Activated CD8-positive, alpha-beta T cell treated with anti-CD3 and anti-CD28 coated beads, Interleukin-2, amount 10 ng/mL, durations not matched to agents 7 days and 5 days (primary cell): ENCODE measurements at regions not wholly inside any gene's neighbourhood (a gene's known extent, or its start where the extent isn't known, plus 50 kb on each side); places are given as distances from the start of the nearest gene placed in this dataset.

Source experiments
- ATAC-seq: fragments of 150-1000 bp; cut with Tn5 transposase; one replicate; pipeline ENCODE4 v1.10.0; 2021; ENCODE audit warnings: moderate library complexity
- CTCF ChIA-PET: fragments of 350-600 bp; sonication (Branson Sonifier 250); formaldehyde crosslinking; loops from one replicate; lab custom pipeline; 2021; ENCODE audit warnings: antibody characterized with exemption; lab: Charles Lee
- POLR2A ChIA-PET: fragments of 350-600 bp; sonication (Branson Sonifier 250); formaldehyde crosslinking; loops from one replicate; lab custom pipeline; 2021; ENCODE audit warnings: antibody characterized with exemption; lab: Charles Lee
- DNase-seq: peaks from one replicate; pipeline ENCODE4 v3.0.0-alpha.2; 2020
- H3K27ac Mint-ChIP-seq: one replicate; pipeline ENCODE4 v1.8.0; 2021; ENCODE audit warnings: mild to moderate bottlenecking, mixed read lengths
- H3K27me3 Mint-ChIP-seq: one replicate; pipeline ENCODE4 v1.8.0; 2021; ENCODE audit warnings: low read depth, mixed read lengths
- H3K36me3 Mint-ChIP-seq: one replicate; pipeline ENCODE4 v1.8.0; 2021; ENCODE audit warnings: low read depth, mixed read lengths
- H3K4me1 Mint-ChIP-seq: one replicate; pipeline ENCODE4 v1.8.0; 2021; ENCODE audit warnings: low read depth, mixed read lengths
- H3K4me3 Mint-ChIP-seq: one replicate; pipeline ENCODE4 v1.8.0; 2021; ENCODE audit warnings: mild to moderate bottlenecking, mixed read lengths
- H3K9me3 Mint-ChIP-seq: one replicate; pipeline ENCODE4 v1.8.0; 2022; ENCODE audit warnings: mixed read lengths; ENCODE audit not compliant: insufficient read depth

DNA sequence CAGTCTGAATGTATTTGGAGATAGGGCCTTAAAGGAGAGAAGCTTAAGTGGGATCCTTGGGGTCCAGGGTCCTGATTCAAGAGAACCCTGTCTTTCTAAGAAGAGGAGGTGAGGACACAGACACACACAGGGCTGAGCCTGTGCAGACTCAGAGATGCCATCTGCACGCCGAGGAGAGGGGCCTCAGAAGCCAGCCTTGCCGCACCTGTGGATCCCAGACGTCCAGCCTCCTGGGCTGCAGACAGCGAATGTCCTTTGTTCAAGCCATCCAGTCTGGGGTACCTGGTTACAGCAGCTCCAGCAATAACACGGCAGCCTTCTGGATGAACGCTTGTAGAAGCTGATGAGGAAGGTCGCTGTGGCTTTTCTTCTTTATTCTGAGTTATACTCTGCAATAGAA lies 1086.1 kb downstream of the BRD1 start:
- POLR2A ChIA-PET: no interaction called here
- Mint-ChIP-seq H3K4me3 (no peak overlapping the region), H3K36me3 (no peaks in the 10 kb centered on the region), H3K4me1 (no peaks in the 10 kb centered on the region), H3K27ac (no peak overlapping the region), H3K27me3 (no peaks in the 10 kb centered on the region), H3K9me3 (no peaks in the 10 kb centered on the region)
- DNase-seq: no peak
- CTCF ChIA-PET: no interaction called here
- ATAC-seq: no peak

DNA sequence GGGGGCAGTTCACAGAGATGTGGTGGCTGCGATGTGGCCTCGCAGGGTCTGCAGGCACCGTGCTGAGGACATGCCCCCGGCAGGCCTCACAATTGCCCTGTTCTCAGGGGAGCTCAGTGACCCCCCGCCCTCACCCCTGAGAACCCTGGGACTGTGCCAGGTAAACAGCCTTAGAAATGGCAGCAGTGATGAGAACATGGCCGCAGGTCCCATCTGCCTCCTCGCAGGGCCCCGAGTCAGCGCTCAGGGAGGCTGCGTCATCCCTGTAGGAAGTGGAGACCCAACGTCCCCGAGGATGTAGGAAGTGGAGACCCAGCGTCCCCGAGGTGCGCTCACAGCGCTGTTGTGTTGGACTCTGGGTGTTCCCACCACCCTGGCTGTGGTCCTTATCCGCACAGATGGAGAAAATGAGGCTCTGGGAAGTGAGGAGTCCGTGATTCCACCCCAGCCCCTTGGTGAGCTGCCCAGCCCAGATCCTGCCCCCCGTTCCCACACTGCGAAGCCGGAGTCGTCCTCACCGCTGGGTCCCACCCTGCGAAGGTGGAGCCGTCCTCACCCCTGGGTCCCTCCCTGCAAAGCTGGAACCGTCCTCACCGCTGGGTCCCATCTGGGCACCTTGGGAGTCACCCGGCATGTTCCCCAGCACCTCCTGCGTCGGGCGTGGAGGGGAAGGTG lies 1086.8 kb downstream of the BRD1 start:
- Mint-ChIP-seq H3K4me1 (no peaks in the 10 kb centered on the region), H3K27me3 (no peaks in the 10 kb centered on the region), H3K9me3 (no peaks in the 10 kb centered on the region), H3K36me3 (no peaks in the 10 kb centered on the region), H3K27ac (no peak overlapping the region), H3K4me3 (no peak overlapping the region)
- DNase-seq (no peak), ATAC-seq (no peak)
- ChIA-PET POLR2A (no interaction called here), CTCF (no interaction called here)

- ChIA-PET CTCF (no interaction called here), POLR2A (no interaction called here)
- ATAC-seq (no peak), DNase-seq (no peak)
- no peaks in the 10 kb centered on the region for H3K27me3 Mint-ChIP-seq
- no peaks in the 10 kb centered on the region for H3K4me1 Mint-ChIP-seq
- no peak overlapping the region for H3K27ac Mint-ChIP-seq
- H3K4me3 Mint-ChIP-seq: no peak overlapping the region
- H3K36me3 Mint-ChIP-seq: no peaks in the 10 kb centered on the region
- no peaks in the 10 kb centered on the region for H3K9me3 Mint-ChIP-seq
These were observed 1087.5 kb downstream of the BRD1 start for GRCh38 chr22:48740086-48740730.

- Mint-ChIP-seq H3K27me3 (no peaks in the 10 kb centered on the region), H3K9me3 (no peaks in the 10 kb centered on the region), H3K36me3 (no peaks in the 10 kb centered on the region), H3K4me3 (no peak overlapping the region), H3K4me1 (no peaks in the 10 kb centered on the region), H3K27ac (no peak overlapping the region)
- CTCF ChIA-PET: no interaction called here
- POLR2A ChIA-PET: no interaction called here
- DNase-seq (no peak), ATAC-seq (no peak)
These were observed 1088.2 kb downstream of the BRD1 start for GRCh38 chr22:48739348-48740085.

- H3K36me3 Mint-ChIP-seq: no peaks in the 10 kb centered on the region
- DNase-seq (no peak), ATAC-seq (no peak)
- H3K27ac Mint-ChIP-seq: no peak overlapping the region
- no peaks in the 10 kb centered on the region for H3K9me3 Mint-ChIP-seq
- POLR2A ChIA-PET: no interaction called here
- H3K27me3 Mint-ChIP-seq: no peaks in the 10 kb centered on the region
- CTCF ChIA-PET: no interaction called here
- no peaks in the 10 kb centered on the region for H3K4me1 Mint-ChIP-seq
- H3K4me3 Mint-ChIP-seq: no peak overlapping the region
These were observed 1089.3 kb downstream of the BRD1 start for GRCh38 chr22:48738204-48738980.

DNA sequence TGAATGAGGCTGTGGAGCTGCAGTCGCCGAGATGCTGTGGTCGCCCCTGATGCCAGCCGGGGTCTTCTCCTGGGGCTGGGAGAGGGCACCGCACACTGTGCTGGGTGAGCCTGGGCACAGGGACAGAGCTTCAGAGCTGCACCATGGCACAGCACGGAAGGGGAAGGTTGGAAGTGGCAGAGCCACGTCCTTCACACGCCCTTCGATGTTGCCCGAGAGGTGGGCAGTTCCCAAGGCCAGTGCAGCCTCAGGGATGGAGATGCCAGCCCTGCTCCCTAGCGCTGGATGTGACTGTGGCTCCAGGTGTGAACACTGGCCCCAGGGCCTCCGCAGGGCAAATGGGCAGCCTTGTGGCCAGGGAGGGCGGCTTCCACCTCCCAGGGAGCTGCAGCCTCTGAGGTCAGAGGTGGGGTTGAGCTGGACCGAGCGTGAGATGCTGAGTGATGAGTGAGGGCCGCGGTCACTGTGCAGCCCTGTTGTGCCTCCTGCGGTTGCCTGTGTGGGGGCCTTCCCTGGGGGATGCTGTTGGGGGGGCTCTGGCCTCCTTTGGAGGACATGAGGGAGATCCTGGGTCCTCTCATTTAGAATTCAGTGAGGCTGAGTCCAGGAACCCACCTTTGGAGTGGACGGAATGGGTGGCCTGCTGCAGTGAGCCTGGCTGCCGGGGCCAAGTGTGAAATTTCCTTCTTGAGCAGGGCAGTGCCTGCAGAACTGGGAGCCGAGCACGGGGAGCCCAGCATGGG lies 1090.0 kb downstream of the BRD1 start:
- ChIA-PET POLR2A (no interaction called here), CTCF (no interaction called here)
- no peaks in the 10 kb centered on the region for H3K9me3 Mint-ChIP-seq
- no peaks in the 10 kb centered on the region for H3K36me3 Mint-ChIP-seq
- H3K27ac Mint-ChIP-seq: no peak overlapping the region
- no peaks in the 10 kb centered on the region for H3K4me1 Mint-ChIP-seq
- ATAC-seq (no peak), DNase-seq (no peak)
- H3K27me3 Mint-ChIP-seq: no peaks in the 10 kb centered on the region
- H3K4me3 Mint-ChIP-seq: no peak overlapping the region

DNA sequence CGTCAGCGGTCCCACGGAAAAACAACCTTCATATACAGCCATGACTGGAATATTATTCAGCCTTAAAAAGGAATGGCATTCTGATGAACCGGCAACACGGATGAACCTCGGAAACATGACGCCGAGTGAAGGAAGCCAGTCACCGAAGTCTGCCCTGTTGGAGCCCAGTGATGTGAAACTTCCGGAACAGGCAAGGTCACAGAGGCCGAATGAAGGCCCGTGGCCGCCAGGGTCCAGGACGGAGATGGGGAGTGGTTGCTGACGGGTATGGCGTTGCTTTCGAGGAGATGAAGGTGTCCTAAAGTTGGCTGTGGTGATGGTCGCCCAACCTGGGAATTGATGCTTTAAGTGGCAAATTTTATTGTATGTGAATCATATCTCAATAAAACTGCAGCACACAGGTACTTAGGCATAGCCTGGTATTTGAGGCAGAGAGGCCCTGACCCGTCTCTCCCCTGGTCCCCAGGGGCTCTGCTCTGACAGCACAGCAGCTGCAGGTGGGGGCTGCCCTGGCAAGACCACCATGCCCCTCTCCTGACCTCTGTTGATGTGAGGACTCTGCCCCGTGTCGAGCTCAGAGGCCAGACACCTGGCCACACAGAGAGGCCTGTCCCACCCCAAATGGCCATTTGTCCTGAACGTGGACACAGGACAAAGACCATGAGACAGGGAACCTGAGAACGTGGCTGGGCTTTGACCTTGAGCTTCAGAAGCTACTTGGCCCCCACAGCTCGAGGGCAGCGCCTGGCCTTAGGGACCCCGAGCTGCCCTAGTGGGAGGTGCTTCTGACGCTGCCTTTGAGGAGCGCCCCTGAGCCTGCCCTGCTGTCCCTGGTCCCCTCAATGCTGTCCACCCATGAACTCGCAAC lies 1090.8 kb downstream of the BRD1 start:
- H3K27me3 Mint-ChIP-seq: no peaks in the 10 kb centered on the region
- POLR2A ChIA-PET: no interaction called here
- no peaks in the 10 kb centered on the region for H3K9me3 Mint-ChIP-seq
- no peak overlapping the region for H3K4me3 Mint-ChIP-seq
- H3K36me3 Mint-ChIP-seq: no peaks in the 10 kb centered on the region
- CTCF ChIA-PET: no interaction called here
- H3K27ac Mint-ChIP-seq: no peak overlapping the region
- ATAC-seq: no peak
- DNase-seq: no peak
- no peaks in the 10 kb centered on the region for H3K4me1 Mint-ChIP-seq

GRCh38 chr22:48734961-48735360 lies 1092.7 kb downstream of the BRD1 start:
- Mint-ChIP-seq H3K4me3 (no peak overlapping the region), H3K4me1 (no peaks in the 10 kb centered on the region), H3K9me3 (no peaks in the 10 kb centered on the region), H3K27ac (no peak overlapping the region), H3K36me3 (no peaks in the 10 kb centered on the region), H3K27me3 (no peaks in the 10 kb centered on the region)
- POLR2A ChIA-PET: no interaction called here
- DNase-seq (no peak), ATAC-seq (no peak)
- CTCF ChIA-PET: no interaction called here

GRCh38 chr22:48734359-48734758 lies 1093.3 kb downstream of the BRD1 start:
- Mint-ChIP-seq H3K9me3 (no peaks in the 10 kb centered on the region), H3K4me3 (no peak overlapping the region), H3K36me3 (no peaks in the 10 kb centered on the region), H3K4me1 (no peaks in the 10 kb centered on the region), H3K27ac (no peak overlapping the region), H3K27me3 (no peaks in the 10 kb centered on the region)
- ATAC-seq (no peak), DNase-seq (no peak)
- ChIA-PET POLR2A (no interaction called here), CTCF (no interaction called here)

DNA sequence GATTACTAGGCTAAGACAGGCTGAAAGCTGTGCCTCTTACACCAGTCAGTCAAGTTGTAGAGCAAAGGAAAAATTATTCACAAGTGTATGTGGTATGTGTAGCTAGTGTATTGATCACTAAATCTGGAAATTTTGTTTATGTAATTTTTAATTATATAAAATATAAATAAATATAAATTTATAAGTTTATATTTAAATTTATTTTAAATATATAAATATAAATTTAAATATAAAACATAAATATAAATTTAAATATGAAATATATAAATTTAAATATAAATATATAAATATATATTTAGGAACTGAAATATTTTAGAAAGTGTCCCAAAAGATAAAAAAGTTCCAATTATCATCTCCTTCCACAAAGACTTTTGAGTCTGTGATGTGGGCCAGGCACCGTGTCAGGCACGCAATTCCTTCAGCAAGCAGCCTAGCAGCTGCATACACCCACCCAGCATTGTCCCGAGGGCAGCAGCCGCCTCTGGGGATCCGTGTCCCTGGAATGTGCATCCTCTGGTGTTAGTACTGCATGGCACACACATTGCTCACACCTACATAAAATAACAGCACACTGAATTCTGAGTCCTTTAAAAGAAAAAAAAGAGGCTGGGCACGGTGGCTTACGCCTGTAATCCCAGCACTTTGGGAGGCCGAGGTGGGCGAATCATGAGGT lies 1098.0 kb downstream of the BRD1 start:
- ATAC-seq (no peak), DNase-seq (no peak)
- Mint-ChIP-seq H3K4me1 (no peaks in the 10 kb centered on the region), H3K9me3 (peaks cover 5% of the 10 kb centered on the region), H3K27me3 (no peaks in the 10 kb centered on the region), H3K27ac (no peak overlapping the region), H3K4me3 (no peak overlapping the region), H3K36me3 (no peaks in the 10 kb centered on the region)
- ChIA-PET POLR2A (no interaction called here), CTCF (no interaction called here)
